AG09319 (cell line): ENCODE measurements at regions not wholly inside any gene's neighbourhood (a gene's known extent, or its start where the extent isn't known, plus 50 kb on each side); places are given as distances from the start of the nearest gene placed in this dataset.

ENCODE experiments used
- DNase-seq: peaks from one replicate; pipeline ENCODE4 v3.0.0-alpha.2; 2010; ENCODE audit warnings: low read depth; ENCODE audit errors: extremely low read depth
- TF ChIP-seq, protein P1 (sequence below): IDR thresholded peaks from 2 replicates; pipeline ENCODE4 v1.5.1; 2011; ENCODE audit warnings: low read depth, mild to moderate bottlenecking, inconsistent platforms, low read length, moderate library complexity

DNA sequence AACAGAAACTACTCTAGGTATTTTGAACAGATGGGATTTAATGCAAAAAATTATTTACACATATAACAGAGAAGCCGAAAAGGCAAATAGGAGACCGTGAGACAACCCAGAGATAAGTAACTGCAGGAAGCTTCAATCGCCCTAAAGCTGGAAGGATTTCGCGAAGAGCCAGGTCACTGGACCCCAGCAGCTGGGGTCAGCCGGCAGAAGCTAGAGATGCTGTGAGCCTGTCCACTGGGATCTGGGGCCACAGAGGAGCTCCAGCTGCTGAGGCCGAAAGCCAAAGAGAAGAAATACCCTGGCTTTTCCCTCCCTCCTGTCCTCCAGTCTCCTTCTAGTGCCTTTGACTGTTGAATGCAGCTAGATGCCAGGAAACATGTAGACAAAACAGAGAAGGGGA lies 192.8 kb upstream of the BCOR start:
- DNase-seq: no peak
- TF ChIP-seq, protein P1, sequence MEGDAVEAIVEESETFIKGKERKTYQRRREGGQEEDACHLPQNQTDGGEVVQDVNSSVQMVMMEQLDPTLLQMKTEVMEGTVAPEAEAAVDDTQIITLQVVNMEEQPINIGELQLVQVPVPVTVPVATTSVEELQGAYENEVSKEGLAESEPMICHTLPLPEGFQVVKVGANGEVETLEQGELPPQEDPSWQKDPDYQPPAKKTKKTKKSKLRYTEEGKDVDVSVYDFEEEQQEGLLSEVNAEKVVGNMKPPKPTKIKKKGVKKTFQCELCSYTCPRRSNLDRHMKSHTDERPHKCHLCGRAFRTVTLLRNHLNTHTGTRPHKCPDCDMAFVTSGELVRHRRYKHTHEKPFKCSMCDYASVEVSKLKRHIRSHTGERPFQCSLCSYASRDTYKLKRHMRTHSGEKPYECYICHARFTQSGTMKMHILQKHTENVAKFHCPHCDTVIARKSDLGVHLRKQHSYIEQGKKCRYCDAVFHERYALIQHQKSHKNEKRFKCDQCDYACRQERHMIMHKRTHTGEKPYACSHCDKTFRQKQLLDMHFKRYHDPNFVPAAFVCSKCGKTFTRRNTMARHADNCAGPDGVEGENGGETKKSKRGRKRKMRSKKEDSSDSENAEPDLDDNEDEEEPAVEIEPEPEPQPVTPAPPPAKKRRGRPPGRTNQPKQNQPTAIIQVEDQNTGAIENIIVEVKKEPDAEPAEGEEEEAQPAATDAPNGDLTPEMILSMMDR: no peak

DNA sequence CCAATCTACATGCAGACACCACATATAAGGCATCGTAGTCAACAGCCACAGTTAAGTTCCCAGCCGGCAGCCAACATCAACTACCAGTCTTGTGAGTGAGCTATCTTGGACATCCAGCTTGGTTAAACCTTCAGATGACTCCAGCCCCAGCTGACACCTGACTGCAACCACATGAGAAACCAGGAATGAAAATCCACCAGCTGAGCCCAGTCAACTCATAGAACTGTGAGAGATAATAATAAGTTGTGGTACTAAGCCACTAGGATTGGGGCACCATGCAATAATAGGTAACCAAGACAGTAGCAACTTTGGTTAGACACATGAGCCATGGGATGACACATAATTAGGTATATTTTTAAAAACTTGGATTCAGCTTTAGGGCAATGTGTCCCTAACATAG lies 188.1 kb upstream of the BCOR start:
- TF ChIP-seq, protein P1: no peak
- DNase-seq: no peak

DNA sequence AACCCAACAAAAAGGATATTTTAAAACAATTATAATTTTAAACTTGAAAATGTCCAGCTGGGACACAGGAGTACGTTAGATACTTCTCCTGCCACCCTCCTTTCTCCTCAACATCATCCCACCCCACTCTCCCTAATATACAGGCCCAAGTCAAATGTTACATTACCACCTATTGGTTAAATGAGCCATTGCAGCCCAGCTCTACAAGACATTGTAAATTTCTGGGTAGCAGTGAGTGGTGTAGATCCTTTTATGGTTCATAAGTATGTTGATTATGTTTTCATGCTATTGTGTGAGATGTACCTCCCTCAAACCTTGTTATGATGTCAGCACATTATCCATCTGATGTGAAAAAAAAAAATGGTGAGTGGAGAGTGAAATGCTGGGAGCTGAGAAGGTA lies 187.1 kb upstream of the BCOR start:
- DNase-seq: no peak
- TF ChIP-seq, protein P1: no peak

DNA sequence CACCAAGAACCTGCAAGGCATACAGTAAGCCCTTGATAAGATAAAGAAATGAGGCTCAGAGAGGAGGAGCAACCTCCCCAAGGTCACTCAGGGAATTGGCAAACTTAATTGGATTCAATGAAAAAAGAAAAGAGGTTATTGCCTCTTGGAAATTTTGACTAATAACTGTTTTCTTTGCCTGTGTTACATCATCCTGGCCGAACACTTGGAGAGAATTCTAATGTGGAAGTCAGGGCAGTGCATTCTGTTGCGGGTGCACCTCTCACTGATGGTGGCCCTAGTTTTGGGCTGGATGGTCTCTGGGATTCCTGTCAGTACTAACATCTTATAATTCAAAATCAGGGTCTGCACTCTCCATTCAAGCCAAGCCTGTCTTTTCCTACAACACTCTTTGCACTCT lies 186.2 kb upstream of the BCOR start:
- TF ChIP-seq, protein P1: no peak

DNA sequence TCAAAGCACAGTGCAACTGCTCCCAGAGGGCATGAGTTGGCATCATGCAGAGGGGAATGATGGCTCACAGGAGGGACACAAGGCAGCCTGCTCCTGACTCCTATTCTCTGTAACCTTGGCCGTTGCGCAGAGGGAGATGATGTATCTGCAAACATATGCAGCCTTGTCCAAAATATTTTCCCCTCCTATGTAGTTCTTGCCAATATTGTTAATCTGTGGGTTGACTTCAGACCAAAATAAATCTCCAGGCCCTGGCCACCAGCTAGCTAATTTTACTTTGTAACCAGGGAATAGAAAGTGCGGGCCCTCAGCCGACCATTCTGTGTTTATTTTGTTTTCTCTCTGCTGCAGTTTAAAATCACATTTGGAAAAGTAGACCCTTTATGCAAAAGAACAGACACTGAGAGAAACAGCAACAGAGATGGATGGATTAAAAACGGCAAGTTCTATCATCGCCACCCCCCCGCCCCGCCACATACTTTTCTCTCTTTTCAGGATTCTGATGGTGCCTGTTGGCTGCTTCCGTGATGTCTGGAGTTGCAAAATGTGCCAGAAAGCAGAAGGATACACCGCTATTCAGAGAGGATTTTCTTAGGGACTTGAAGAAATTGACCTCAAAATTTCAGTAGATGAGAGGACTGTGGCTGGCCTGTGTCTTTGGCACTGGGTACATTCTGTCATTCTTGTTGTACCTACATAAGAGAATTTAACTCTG lies 185.3 kb upstream of the BCOR start:
- no peak for DNase-seq
- TF ChIP-seq, protein P1: no peak

More for the DNA sequence above, 186.2 kb upstream of the BCOR start:
- no peak for DNase-seq

DNA sequence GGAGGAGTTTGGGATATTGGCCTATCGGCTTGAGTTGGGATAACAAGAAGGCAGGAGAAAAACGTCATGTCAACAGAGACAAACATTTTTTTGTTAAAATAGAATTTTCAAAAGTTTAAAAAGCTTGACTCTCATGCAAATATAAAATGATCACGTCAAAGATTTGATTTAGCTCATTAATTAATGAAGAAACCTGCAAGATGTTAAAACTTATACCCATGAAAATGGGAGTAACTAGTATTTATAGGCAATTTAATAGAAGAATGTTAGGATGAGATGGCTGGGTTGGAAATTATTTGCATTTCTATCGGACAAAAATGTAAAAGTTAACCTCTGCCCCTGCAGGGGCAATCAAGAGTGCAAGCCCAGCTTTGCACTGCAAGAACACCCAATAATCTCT lies 184.6 kb upstream of the BCOR start:
- TF ChIP-seq, protein P1: no peak

DNA sequence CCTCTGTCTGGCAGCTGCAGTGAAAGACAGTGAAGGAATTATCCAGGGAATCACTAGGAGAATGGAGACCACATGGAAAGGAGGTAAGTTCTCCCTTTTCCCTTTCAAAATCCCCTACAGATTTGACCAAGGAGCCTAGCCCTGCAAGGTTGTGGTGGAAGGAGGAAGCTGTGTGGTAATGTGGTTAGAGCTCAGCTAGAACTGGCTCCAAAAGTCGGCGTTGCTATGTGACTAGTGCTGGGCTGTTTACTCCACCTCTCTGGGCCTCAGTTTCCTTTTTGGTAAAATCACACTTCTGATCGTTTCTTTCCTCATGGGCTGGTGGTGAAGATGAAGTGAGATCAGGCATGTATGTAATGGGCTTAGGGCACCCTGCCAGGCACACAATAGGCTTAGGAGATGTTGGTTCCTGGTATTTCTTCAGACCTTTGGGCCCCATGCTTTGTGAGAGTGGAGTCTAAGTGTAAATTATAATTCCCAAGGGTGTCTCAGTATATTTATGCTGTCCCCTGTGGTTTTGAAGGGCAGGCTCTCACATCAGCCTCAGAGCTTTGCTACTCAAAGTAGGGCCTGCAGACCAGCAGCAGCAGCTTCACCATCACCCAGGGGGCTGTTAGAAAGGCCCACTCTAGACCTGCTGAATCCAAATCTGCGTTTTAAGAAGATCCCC lies 183.7 kb upstream of the BCOR start:
- DNase-seq: no peak
- TF ChIP-seq, protein P1: no peak

More for the DNA sequence above, 184.6 kb upstream of the BCOR start:
- DNase-seq: no peak
